GM20431 (cell line): ENCODE measurements at regions not wholly inside any gene's neighbourhood (a gene's known extent, or its start where the extent isn't known, plus 50 kb on each side); places are given as distances from the start of the nearest gene placed in this dataset.
"Not testable (repeated sequence)": the region's sequence is repeated elsewhere in the genome, so short reads cannot be mapped to it uniquely, and the experiment has no call there.

ENCODE experiments used
- in situ Hi-C: fragments of 300-500 bp; cut with MseI, MboI; formaldehyde crosslinking; loops from one replicate; pipeline ENCODE4 v1.15.0; 2020; ENCODE audit warnings: low sequenced_read_pairs; ENCODE audit not compliant: unreplicated experiment

DNA sequence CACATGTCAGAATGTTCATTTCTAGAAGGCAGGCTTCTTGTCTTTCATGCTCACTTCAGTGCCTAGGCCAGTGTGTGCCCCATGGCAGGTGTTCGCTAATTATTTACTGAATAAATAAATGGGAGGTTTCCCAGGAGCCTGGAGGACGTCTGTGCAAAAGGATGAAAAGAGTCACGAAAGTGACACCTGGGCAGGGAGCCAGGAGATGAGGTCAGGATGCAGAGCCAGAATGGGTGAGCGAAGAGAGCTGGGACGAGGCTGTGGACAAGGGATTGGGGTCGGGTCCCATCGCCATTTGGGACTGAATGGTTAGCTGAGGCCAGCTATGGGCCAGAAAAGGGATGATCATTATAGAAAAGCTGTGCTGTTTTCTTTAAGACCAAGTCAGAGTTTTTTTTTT is 560.4 kb downstream of the TBC1D22A start:
- in situ Hi-C loops = no loop called here

DNA sequence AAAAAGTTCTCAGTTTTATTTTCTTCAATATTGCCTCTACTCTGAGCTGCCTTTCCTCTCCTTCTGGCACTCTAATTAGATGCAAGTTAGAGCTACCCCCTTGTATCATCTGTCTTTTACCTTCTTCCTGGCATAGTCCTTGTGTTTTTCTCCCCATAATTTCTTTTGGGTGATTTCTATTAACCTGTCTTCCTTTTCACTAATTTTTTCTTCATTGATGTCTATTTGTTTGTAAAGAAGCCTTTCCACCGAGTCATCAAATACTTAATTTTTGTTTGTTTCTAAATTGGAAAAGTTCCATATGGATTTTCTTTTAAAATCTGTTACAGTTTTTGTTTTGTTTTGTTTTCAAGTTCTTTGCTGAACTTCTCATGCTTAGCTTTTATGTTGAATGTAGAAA is 558.1 kb downstream of the TBC1D22A start:
- in situ Hi-C loops = no loop called here

DNA sequence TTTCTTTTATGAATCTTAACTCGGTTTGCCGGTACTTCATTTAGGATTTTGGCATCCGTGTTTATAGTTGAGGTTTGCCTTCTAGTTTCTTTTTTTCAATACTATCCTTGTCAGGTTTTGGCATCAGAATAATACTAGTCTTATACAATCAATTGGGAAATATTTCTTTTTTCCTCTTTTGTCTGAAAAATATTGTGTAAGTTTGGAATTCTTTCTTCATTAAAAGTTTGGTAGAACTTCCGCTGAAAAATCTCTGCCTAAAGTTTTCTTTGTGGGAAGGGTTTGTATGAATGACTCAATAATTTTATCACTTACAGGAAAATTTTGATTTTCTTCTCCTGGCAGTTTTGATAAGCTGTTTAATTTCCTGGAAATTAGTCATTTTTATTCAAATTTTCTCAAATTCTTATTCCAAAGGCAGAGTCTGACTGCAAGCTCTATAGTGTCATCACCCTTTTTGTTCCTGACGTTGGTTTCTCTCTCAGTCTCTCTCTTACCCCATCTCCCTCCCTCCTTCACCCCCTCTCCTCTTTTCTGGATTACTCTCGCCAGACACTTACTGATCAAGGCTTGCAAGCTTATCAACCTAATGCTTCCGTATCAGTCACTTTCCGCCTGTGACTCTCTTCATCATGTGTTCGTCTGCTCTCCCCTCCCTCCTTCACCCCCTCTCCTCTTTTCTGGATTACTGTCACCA is 555.7 kb downstream of the TBC1D22A start:
- in situ Hi-C loops = no loop called here

DNA sequence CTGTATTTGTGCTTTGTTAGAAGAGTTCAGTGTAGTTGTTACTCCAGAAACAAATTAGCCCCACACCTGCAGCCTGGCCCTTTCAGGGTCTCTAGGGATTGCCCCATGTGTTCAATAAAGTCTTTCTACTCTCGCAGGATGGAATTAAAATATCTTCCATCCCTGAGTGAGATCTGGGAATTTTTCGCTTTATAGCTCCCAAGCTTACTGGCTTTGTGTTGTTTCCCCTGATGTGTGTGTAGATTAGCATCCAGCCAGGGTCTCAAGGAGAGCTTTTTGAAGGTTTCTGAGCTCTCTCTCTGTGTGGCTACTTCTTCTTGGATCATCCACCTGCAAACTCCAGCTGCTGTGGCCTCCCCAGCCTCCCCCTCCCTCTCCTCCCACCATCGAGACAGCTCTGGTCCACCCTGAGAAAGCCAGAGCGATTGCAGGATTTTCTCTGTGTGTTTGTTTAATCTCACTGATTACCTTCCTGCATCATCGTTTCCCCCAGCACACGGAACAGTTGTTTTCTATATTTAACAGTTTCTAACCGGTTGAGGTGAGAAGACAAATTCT is 553.5 kb downstream of the TBC1D22A start:
- in situ Hi-C loops = no loop called here

DNA sequence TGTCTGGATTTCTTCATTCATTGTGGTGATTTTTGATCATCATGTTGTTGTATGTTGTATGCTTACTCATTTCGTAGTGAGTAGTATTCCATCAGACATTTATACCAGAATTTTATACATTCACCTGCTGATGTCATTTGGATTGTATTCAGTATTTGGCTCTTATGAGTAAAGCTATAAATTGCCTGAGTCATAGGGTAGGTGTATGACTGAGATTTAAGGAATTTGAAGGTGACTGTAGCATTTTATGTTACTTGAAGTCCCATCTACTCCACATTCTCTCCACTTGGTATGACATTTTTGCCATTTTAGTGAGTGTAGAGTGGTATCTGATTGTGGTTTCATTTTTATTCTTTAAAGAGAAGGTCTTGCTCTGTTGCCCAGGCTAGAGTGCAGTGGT is 548.2 kb downstream of the TBC1D22A start:
- in situ Hi-C loops = no loop called here

DNA sequence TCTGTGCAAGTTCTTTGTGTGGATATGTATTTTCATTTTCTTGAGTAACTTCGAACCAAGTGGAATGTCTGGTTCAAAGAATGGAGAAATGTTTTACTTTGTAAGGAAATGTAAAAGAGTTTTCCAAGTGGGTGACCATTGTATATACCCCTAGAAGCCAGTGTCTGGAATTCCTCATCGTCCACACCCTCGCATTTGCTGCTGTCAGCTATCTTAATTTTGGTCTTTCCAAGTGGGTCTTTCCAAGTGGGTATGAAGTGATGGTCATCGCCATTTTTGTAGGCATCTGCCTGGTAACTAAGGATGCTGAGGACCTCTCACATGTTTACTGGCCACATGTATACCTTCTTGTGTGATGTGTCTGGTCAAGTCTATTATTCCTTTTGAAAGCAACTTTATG is 547.5 kb downstream of the TBC1D22A start:
- in situ Hi-C loops = no loop called here

DNA sequence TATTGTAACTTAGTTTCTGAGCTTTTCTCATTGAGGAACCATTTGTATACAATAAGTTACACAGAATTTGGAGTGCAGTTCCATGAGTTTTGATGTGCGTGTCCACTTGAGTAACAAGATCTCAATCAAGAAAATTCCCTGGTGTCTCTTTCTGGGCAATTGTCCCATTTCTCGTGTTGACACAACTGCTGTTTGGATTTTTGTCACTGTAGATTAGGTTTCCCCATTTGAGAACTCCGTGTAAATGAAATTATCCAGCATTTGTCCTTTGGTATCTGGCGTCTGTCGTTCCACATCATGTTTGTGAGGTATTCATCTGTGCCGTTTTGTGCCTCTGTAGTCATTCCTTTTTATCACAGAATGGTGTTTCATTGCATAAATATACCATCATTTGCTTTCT is 547.0 kb downstream of the TBC1D22A start:
- in situ Hi-C loops = no loop called here

DNA sequence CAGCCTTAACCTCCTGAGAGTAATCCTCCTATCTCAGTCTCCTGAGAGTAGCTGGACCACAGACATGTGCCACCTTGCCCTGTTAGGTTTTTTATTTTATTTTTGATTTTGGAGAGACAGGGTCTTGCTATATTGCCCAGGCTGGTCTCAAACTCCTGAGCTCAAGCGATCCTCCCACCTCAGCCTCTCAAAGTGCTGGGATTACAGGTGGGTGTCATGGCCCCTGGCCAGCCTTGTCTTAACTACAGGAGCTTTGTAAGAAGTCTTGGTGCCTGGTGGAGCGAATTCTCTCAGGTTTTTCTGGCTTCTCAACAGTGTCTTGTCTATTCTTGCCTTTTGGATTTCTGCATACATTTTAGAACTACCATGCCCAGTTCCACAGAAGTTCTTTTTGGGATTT is 546.4 kb downstream of the TBC1D22A start:
- in situ Hi-C loops = no loop called here

DNA sequence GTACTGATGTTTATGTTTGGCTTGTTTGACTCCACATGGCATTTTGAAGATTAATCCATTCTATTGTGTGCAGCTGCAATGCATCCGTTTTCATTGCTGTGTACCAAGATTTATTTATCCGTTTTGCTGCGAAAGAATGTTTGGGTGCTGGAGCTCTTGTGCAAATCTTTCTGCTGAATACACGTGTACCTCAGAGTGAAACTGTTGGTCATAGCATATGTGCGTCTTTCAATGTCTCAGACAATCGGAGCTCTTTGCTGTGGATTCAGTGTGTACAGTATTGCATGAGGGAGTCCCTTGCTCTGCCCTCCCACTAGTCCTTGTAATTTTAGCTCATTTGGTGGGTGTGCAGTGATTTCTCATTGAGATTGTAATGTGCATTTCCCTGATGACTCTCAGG is 545.4 kb downstream of the TBC1D22A start:
- in situ Hi-C loops = no loop called here

DNA sequence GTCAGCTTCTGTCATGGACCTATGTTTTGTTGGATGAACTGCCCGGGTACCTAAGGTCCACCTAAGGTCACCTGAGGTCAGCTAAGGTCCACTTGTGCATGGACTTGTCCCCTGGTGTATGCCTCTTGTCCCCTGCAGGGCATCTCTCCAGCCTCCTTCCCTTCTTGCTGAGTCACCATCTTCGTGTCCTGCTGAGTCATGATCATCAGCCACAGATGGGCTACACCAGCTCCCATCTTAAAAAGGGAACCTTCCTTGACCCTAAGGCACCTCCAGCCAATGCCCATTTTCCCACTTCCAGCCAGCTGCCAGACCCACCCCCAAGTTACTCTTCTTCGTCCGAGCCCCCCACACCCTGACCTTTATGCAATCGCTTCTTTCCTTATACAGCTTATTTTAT is 544.9 kb downstream of the TBC1D22A start:
- in situ Hi-C loops = no loop called here

DNA sequence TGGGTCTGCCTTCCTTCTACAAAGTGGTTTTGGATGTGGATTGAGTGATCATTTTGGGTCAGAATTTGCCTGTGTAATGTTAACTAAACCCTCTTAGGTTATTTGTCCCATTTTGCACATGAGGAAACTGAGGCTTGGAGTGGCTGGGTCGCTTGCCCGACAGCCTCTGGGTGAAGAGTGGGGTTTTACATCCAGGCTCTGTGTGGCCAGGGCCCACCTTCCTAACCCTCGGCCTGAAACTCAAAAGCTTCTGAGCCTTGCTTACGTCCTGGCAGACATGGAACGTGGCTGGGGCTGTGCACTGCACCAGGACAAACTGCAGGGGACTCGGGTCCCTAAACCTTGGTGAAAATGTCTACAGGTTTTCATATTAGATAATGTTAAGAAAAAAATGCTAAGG is 542.4 kb downstream of the TBC1D22A start:
- in situ Hi-C loops = no loop called here

DNA sequence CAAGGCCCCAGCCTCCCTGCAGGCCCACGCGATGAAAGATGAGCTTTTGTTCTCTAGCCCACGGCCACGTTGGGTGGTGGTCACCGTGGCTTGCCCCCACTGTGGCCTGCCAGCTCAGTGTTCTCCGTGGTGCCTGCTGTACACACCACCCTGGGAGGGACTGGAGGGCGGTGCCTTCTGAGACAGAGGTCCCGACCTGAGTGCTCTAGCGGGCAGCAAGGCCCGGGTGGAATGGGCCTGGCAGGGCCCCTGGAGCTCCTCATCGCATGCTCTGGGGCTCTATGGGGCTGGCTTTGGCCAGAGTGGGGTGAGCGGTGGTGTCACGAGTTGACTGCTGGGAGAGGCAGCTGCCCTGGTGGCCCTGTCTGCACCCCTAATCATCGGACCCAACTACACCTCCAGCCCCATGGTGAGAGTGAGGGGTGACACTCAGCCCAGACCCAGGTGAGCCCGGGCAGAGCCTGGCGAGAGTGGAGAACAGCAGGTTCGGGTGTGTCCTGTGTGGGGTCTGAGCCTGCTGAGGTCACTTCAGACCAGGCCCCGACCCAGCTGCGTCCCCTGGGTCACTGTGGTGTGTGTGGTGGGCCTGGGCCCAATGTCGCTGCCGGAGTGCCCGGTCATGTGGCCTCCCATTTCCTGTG is 541.9 kb downstream of the TBC1D22A start:
- in situ Hi-C loops = no loop called here

DNA sequence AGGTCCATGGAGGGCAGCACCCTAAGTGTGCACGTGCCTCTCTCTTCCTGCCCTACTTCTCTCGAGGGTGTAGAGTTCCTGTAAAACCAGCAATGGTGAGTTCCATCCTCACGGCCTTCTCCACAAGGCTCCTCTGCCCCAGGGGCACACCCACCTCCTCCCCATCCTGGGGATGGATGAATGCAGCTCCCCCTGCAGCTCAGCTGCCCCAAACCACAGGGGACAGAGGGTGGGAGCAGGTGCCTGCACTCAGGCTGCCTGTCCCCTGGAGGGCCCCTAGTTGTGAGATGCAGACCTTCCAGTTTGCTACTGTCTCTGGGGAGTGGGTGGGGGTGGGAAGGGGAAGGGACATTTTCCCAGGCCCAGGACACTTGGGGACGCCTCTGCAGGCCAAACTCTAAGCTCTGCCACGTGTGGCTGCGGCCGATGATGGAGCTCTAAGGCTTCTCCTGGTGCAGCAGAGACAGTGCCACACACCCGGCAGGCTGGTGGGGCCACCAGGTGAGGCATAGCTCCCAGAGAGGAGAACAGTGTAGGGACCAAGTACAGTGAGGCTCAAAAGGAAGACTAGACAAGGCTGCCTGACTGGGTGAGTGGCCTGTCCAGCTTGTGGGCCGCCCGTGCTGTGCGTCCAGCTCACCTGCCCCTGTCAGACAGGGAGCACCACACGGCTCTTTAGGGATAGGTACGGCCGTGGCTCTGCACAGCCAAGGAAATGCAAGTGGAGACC is 540.9 kb downstream of the TBC1D22A start:
- in situ Hi-C loops = no loop called here

DNA sequence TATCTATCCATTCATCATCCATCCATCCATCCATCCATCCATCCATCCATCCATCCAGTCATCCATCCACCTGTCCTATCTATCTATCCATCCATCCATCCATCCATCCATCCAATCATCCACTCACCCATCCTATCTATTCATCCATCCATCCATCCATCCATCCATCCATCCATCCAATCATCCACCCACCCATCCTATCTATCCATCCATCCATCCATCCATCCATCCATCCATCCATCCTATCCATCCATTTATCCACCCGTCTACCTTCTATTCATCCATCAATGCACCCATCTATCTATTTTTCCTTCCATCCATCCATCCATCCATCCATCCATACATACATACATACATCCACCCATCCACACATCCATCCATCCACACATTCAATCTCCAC is 540.1 kb downstream of the TBC1D22A start:
- in situ Hi-C loops = not testable (repeated sequence)

DNA sequence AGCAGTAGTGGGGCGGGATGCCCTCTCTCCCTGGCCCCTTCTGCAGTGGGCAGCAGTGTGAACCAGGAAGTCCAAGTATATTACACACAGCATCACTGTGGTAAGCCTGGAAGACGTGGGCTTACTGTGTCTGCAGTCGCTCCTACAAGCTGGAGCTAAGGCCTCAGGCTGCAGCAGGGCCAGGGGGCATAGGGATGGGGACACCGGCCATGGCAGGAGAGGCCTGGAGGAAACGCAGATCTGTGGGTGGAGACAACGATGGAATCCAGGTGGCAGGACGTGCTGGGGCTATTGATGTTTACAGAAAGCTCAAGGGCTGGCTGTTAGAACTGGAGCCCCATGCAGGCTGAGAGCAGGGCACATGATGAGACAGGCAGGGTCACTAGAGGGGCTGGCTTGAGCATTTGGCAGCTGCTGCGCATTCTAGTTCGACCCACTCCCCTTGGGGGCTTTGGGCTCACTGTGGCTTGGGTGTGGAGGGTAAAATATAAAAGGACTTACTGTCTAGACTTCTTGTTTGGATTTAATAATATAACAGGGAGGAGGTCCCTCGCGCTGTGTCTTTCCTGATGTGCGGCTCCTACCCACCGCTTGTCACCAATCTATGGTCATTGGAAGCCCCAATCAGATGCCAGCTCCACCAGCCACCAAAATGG is 539.5 kb downstream of the TBC1D22A start:
- in situ Hi-C loops = no loop called here

DNA sequence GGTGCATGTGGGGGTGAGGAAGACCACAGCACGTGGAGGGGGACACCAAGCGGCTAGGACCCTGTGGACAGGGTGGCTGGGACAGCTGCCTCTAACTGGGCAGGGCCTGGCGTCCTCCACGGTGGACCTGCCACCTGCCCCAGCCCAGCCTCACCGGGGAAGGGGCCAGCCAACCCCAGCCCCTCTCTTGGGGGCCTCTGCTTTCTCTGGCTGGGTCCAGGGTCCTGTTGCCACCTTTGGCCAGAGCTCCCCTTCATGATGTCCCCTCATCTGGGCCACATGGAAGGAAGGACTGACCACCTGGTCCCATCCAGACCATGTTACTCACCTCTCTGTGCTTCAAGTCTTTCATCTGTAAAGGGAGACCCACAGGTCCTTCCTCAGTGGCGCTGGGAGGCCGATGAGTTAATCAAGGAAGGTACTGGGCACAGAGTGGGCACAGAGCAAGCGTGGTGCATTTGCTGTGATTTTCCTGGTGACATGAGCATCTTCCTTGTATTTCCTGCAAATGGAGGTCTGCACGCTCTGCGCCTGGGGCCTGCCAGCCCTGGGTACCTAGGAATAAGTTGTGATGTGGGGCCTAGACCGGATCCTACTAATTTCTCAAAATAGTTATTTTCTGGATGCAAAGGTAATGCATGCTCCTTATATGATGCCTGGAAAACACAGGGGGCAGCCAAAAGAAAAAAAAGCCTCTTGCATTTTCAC is 538.4 kb downstream of the TBC1D22A start:
- in situ Hi-C loops = no loop called here

DNA sequence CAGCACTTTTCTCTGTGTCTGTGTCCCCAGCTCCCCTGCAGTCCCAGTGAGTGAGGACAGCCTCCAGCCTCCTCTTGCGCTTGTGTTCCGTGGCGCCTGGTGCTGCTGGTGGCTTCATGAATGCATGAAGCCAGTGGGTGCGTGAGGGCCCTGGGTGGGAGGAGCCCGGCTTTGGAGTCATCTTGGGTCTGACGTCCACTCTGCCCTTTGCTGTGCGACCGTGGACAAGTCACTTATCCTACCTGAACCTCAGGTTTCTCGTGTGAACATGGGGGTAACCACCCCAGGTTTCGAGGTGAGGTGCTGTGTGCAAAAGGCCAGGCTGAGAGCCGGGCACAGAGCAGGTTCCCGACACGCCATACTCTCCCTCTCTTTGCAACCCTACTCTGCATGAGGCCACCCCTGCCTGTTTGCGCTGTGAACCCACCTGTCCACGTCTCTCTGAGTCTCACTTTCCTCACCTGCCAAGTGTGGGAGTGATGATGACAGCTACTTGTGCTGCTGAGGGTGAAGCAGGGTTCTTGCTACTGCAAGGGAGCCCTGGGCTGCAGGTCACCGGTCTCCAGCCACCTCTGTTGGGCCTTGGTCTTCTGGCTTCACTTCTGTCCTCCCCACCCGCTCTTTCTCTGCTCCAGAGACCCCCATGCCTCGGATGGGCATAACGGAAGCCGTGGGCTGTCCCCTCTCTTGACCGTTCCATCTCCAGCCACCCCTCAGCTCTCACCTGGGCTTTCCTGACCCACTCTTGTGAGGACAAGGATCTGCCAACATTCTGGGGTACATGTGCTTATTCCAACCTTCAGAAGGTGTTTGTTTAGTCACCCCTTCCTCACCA is 537.6 kb downstream of the TBC1D22A start:
- in situ Hi-C loops = no loop called here

DNA sequence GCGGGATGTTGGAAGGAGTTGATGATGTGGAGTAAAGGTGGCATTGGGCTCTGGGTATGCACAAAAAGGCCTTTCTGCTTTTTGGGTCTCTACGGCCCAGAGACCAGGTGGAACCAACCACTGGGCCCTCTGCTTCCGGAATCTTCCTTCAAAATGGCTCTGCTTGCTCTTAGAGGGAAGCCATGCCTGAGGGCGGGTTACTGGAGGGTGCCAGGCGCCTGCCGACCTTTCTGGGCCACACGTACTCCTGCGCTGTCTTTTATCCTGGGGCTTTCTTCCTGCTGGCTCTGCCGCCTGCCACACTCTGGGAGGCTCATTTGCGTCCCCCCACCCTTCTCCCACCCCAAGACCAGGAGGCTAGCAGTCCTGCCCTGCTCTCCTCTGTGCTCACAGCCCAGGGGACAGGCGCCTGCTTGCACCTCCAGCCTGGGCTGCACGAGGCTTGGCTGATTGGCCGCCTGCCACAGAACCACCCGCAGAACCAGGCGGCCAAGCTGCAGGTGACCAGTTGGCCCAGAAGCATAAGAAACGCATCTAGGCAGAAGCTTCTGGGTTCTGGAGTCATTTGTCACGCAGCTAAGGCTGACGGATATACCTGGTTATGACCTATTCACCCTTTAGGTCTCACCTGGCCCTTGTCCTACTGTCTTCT is 536.9 kb downstream of the TBC1D22A start:
- in situ Hi-C loops = no loop called here
